ENCODE measurements at regions not wholly inside any gene's neighbourhood (a gene's known extent, or its start where the extent isn't known, plus 50 kb on each side); places are given as distances from the start of the nearest gene placed in this dataset.

DNA sequence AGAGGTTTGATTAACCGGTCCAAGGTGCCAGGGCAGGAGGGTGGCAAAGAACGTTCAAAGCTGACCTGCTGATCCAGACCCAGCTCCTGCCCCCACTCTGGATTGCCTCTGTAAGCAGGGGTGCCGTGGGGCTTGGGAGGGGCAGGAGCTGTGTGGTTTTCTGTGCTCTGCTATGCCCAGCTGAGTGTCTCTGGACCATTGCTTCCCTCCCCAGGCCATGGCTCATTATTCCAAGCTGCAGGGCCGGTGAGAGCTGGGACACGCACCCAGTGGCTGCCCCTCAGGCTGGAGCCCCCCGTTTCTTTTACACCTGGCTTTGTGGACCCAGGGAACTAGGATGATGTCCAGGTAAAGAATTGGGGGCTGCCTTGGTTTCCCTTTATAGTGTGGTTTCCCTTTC is 238.4 kb upstream of the HS6ST1 start:
- TF ChIP-seq CTCF (IDR thresholded peaks at IDR 0.05) (no peak), ZBTB21 (CRISPR knock-in tag; IDR thresholded peaks at IDR 0.05; ENCODE audit: borderline replicate concordance) (no peak), GABPB1 (CRISPR knock-in tag; IDR thresholded peaks at IDR 0.05) (no peak), E2F5 (CRISPR knock-in tag; IDR thresholded peaks at IDR 0.05) (no peak), E2F1 (CRISPR knock-in tag; IDR thresholded peaks at IDR 0.05) (no peak), E2F4 (CRISPR knock-in tag; IDR thresholded peaks at IDR 0.05; ENCODE audit: borderline replicate concordance, low read depth) (no peak), TCF7 (CRISPR knock-in tag; IDR thresholded peaks at IDR 0.05; ENCODE audit: low read depth) (no peak), CREB1 (CRISPR knock-in tag; IDR thresholded peaks at IDR 0.05) (no peak), ESRRA (CRISPR knock-in tag; IDR thresholded peaks at IDR 0.05; ENCODE audit: borderline replicate concordance) (no peak), NFYB (CRISPR knock-in tag; conservative IDR thresholded peaks at IDR 0.05; ENCODE audit: low read depth) (no peak), ETV6 (CRISPR knock-in tag; IDR thresholded peaks at IDR 0.05) (no peak), PRRX2 (CRISPR knock-in tag; IDR thresholded peaks at IDR 0.05) (no peak), ZNF416 (CRISPR knock-in tag; IDR thresholded peaks at IDR 0.05) (no peak), ZNF263 (CRISPR knock-in tag; IDR thresholded peaks at IDR 0.05; ENCODE audit: low read depth) (no peak)
